AG04449 (cell line): ENCODE measurements at regions not wholly inside any gene's neighbourhood (a gene's known extent, or its start where the extent isn't known, plus 50 kb on each side); places are given as distances from the start of the nearest gene placed in this dataset.

ENCODE experiments used
- CTCF ChIA-PET: fragments of 350-600 bp; formaldehyde crosslinking; extraction: SDS; loops from one replicate; lab custom pipeline; 2021; ENCODE audit warnings: antibody characterized with exemption; lab: Yijun Ruan, JAX
- POLR2A ChIA-PET: fragments of 400-600, 350-600 bp; formaldehyde crosslinking; extraction: SDS; loops from one replicate; lab custom pipeline; 2020; ENCODE audit warnings: antibody characterized with exemption, inconsistent platforms; lab: Yijun Ruan, JAX
- DNase-seq: peaks from one replicate; pipeline ENCODE4 v3.0.0-alpha.2; 2010; ENCODE audit warnings: low read depth, low spot score
- H3K4me3 ChIP-seq: 2 replicates; pipeline ENCODE4 v1.5.1; 2011; ENCODE audit warnings: low read depth, mild to moderate bottlenecking, control low read depth, low read length
- TF ChIP-seq, protein P1 (sequence below): IDR thresholded peaks from one replicate; pipeline ENCODE4 v1.5.1; 2011; ENCODE audit warnings: mild to moderate bottlenecking, moderate library complexity, low read length, control low read depth, inconsistent platforms; ENCODE audit not compliant: insufficient read depth; ENCODE audit errors: missing control alignments

GRCh38 chr5:114179134-114179533 is 182.7 kb upstream of the KCNN2 start:
- no peak for DNase-seq
- POLR2A ChIA-PET = no interaction called here
- CTCF ChIA-PET = interaction anchor here (1.7 kb wide), 1 partner anchor 12 kb away, joined by 5 read pairs; no protein-coding TSS in a partner anchor
- no peak overlapping the region for H3K4me3 ChIP-seq
- TF ChIP-seq, protein P1, sequence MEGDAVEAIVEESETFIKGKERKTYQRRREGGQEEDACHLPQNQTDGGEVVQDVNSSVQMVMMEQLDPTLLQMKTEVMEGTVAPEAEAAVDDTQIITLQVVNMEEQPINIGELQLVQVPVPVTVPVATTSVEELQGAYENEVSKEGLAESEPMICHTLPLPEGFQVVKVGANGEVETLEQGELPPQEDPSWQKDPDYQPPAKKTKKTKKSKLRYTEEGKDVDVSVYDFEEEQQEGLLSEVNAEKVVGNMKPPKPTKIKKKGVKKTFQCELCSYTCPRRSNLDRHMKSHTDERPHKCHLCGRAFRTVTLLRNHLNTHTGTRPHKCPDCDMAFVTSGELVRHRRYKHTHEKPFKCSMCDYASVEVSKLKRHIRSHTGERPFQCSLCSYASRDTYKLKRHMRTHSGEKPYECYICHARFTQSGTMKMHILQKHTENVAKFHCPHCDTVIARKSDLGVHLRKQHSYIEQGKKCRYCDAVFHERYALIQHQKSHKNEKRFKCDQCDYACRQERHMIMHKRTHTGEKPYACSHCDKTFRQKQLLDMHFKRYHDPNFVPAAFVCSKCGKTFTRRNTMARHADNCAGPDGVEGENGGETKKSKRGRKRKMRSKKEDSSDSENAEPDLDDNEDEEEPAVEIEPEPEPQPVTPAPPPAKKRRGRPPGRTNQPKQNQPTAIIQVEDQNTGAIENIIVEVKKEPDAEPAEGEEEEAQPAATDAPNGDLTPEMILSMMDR = no peak

GRCh38 chr5:114184006-114184405 is 177.9 kb upstream of the KCNN2 start:
- CTCF ChIA-PET = interaction anchor here (1.5 kb wide), 1 partner anchor 31 kb away, joined by 4 read pairs; no protein-coding TSS in a partner anchor
- TF ChIP-seq, protein P1 = no peak
- POLR2A ChIA-PET = no interaction called here
- H3K4me3 ChIP-seq = no peak overlapping the region
- DNase-seq = peak; percentile 60

DNA sequence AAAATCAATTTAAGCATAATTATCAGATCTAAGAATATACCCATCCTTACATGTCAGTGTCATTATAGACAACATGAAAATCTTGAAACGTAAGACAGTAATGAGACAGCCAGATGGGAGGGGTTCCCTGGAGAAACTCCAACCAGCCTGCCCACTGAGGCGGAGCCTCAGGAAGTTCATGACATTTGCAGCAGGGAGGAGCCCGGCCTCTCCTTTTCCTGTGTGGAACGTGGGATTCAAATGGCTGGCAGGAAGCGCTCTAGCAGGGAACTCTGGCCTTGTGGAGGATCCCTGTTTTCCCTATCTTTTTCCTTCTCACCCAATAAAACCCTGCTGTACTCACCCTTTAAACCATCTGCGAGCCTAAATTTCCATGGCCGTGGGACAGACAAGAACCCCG is 176.6 kb upstream of the KCNN2 start:
- H3K4me3 ChIP-seq = no peak overlapping the region
- ChIA-PET POLR2A (no interaction called here), CTCF (interaction anchor here (1.5 kb wide), 1 partner anchor 29 kb away, joined by 4 read pairs; no protein-coding TSS in a partner anchor)
- no peak for DNase-seq
- TF ChIP-seq, protein P1 = no peak

DNA sequence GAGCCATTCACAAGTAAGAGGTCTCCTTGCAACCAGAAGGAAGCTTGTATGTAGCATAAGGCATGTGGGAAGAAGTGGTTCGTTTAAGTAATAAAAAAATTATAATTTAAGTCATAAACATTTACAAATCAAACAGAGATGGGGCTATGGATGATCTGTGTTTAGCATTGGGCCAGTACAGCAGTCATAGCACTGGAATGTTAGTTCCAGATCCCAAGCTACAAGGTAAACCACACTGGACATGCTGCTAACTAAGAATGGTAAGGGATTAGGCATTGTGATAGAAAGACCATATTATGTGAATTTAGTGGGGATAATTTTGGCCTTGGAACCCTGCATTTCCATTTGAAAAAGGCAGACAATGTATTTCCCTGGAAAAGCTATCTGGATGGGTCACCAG is 170.4 kb upstream of the KCNN2 start:
- no peak overlapping the region for H3K4me3 ChIP-seq
- ChIA-PET POLR2A (interaction anchor here (1.9 kb wide), 1 partner anchor 59 kb away, joined by 5 read pairs; no protein-coding TSS in a partner anchor), CTCF (interaction anchor here (0.9 to 1.6 kb wide), 6 partner anchors 9 to 259 kb away, joined by 3 to 5 read pairs (median 4); no protein-coding TSS in a partner anchor)
- no peak for DNase-seq
- TF ChIP-seq, protein P1 = no peak

- TF ChIP-seq, protein P1 = no peak
- no peak overlapping the region for H3K4me3 ChIP-seq
- CTCF ChIA-PET = interaction anchor here (1.2 to 1.6 kb wide), 5 partner anchors 9 to 32 kb away, joined by 3 to 5 read pairs (median 5); no protein-coding TSS in a partner anchor
- POLR2A ChIA-PET = interaction anchor here (1.9 kb wide), 1 partner anchor 58 kb away, joined by 5 read pairs; no protein-coding TSS in a partner anchor
- DNase-seq = peak; percentile 21
Observed at GRCh38 chr5:114192108-114192507, 169.8 kb upstream of the KCNN2 start.

DNA sequence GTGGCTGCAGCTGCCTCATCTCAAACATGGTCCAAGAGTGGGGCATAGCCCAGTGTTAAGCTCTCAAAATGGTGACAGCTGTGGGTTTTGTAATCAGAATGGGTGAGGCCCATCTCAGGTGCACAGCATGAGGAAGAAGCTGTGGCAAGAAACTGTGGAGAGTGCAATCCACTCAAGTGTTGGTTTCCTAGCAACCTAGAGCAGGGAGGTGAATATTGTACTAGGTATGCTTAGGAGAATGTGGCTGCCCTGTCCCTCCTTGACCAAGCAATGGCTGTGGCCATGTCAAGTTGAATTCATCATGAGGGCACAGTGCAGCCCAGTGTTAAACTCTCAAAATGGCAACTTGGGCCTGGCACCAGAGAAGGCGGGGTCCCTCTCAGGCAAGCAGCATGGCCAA is 160.5 kb upstream of the KCNN2 start:
- TF ChIP-seq, protein P1 = no peak
- H3K4me3 ChIP-seq = no peak overlapping the region
- CTCF ChIA-PET = interaction anchor here (1.4 to 1.5 kb wide), 2 partner anchors 10 to 44 kb away, joined by 4 read pairs; no protein-coding TSS in a partner anchor
- POLR2A ChIA-PET = no interaction called here
- DNase-seq = no peak
